AG04449 (cell line): ENCODE measurements at regions not wholly inside any gene's neighbourhood (a gene's known extent, or its start where the extent isn't known, plus 50 kb on each side); places are given as distances from the start of the nearest gene placed in this dataset.

Experiments used
- CTCF ChIA-PET: fragments of 350-600 bp; formaldehyde crosslinking; extraction: SDS; loops from one replicate; lab custom pipeline; 2021; ENCODE audit warnings: antibody characterized with exemption; lab: Yijun Ruan, JAX
- POLR2A ChIA-PET: fragments of 400-600, 350-600 bp; formaldehyde crosslinking; extraction: SDS; loops from one replicate; lab custom pipeline; 2020; ENCODE audit warnings: antibody characterized with exemption, inconsistent platforms; lab: Yijun Ruan, JAX
- DNase-seq: peaks from one replicate; pipeline ENCODE4 v3.0.0-alpha.2; 2010; ENCODE audit warnings: low read depth, low spot score
- H3K4me3 ChIP-seq: 2 replicates; pipeline ENCODE4 v1.5.1; 2011; ENCODE audit warnings: low read depth, mild to moderate bottlenecking, control low read depth, low read length
- CTCF ChIP-seq: IDR thresholded peaks from one replicate; pipeline ENCODE4 v1.5.1; 2011; ENCODE audit warnings: mild to moderate bottlenecking, moderate library complexity, low read length, control low read depth, inconsistent platforms; ENCODE audit not compliant: insufficient read depth; ENCODE audit errors: missing control alignments

DNA sequence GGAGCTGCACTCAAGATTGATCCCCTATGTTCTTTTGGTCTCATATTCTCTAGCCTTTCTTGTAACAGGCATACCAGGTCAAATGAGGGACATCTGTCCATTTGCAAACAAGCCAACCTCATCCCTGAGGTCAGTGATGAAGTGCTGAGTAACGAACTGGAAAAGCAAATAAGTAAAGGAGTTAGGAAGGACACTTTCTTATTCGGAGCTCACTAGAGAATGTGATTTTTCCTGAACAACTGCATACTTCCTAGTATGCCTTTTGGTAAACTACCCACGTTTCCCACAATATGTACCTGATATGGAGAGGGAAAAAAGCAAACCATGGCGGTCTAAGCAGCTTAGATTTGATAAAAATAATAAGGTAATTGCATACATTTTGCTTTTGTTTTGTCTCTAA lies 91.0 kb upstream of the MYCBP2 start:
- DNase-seq = no peak
- TF ChIP-seq CTCF = no peak
- CTCF ChIA-PET = no interaction called here
- no peak overlapping the region for H3K4me3 ChIP-seq
- POLR2A ChIA-PET = no interaction called here

DNA sequence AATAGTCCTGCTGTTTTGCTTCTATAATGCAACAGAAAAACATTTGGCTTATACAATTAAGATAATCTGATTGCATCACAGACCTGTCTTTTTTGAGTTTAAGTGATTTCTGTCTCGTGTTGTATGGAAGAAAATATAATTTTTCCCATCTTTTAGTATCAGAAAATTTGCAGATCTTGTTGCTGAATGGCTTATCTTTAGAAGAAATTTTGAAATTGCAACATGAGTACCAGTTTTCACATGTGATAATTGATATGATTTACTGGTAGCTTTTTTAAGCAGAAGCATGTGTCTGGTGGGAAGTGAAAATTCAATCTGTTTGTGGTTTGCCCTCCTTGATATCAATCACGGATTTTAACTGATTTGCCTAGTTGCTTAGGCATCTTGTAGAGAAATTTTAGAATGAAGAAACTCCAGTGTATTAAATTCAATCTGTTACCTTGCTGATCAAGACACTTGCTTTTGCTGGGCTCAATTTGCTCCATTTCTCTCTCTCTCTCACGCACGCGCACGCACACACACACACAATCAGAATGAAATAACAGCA lies 89.8 kb upstream of the MYCBP2 start:
- POLR2A ChIA-PET = no interaction called here
- no peak for DNase-seq
- CTCF ChIA-PET = interaction anchor here (0.9 kb wide), 1 partner anchor 16 kb away, joined by 3 read pairs; no protein-coding TSS in a partner anchor
- no peak for TF ChIP-seq CTCF
- no peak overlapping the region for H3K4me3 ChIP-seq

DNA sequence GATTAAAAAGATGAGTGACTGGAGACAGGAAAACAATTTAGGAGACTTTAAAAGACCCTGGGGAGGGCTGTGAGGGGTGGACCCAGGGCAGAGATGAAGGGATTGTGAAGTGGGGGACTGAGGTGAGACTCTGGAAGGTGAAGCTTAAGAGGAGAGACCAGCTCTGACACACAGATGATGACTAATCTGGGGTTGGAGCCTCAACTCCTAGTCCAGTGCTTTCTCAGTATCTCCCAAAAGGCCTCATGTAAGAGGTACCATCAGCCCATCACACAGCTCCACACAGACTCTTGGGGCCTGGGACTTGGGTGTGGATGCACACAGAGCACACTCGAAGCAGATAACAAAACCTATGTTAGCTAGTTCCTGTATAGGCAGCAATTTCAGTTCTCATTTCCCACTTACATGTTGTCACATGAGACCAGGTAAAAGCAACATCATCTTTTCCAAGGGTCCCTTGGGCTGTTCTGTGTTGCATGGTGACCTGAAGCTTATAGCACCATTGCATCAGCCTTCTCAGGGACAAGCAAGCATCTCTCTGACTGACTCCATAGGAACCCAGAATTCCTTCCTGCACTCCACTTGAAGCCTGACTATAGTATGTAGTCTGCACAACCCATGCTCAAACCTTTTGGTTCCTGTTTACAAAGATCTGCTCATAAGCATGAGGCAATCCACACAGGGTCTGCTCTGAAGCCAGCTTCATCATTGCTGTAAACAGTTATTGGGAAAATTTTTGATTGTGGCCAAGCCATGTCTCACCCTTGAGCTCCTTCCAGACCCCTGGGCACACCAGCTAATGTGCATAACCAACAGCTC lies 88.6 kb upstream of the MYCBP2 start:
- POLR2A ChIA-PET = no interaction called here
- H3K4me3 ChIP-seq = no peak overlapping the region
- no peak for TF ChIP-seq CTCF
- CTCF ChIA-PET = no interaction called here
- DNase-seq = no peak

GRCh38 chr13:77412860-77413259 lies 86.0 kb upstream of the MYCBP2 start:
- POLR2A ChIA-PET = no interaction called here
- DNase-seq = no peak
- CTCF ChIA-PET = no interaction called here
- TF ChIP-seq CTCF = no peak
- no peak overlapping the region for H3K4me3 ChIP-seq

DNA sequence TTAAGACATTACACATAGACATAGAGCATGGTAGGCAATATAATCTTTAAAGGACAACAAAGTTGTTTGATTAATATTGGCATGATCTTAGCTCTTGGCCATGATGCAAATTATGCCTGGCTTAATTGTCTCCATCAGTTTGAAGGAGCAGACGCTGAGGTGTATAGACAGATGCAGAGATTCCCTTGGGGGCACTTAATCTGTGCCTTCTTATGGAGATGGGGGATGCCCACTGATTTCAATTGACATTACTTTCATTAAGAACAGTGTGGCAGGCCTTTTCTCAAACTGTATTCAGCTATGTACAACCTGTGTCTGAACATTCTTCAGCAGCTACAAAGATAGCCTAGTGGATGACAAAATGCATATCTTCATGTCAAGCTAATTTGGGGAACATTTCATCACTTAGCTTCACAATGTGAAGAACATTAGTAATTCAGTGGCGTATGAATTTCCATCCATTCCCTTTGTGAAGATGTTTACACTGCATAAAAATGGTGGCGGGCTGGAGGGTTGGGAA lies 85.3 kb upstream of the MYCBP2 start:
- ChIA-PET POLR2A (no interaction called here), CTCF (no interaction called here)
- no peak for TF ChIP-seq CTCF
- DNase-seq = no peak
- H3K4me3 ChIP-seq = no peak overlapping the region

- DNase-seq = no peak
- ChIA-PET POLR2A (no interaction called here), CTCF (no interaction called here)
- H3K4me3 ChIP-seq = no peak overlapping the region
- no peak for TF ChIP-seq CTCF
Measured at GRCh38 chr13:77409412-77409811, 82.5 kb upstream of the MYCBP2 start.
